ENCODE measurements at regions not wholly inside any gene's neighbourhood (a gene's known extent, or its start where the extent isn't known, plus 50 kb on each side); places are given as distances from the start of the nearest gene placed in this dataset.
A peak's percentile ranks its signal among the peaks of the same experiment; 100 is the strongest.
"Not testable (repeated sequence)": the region's sequence is repeated elsewhere in the genome, so short reads cannot be mapped to it uniquely, and the experiment has no call there.

DNA sequence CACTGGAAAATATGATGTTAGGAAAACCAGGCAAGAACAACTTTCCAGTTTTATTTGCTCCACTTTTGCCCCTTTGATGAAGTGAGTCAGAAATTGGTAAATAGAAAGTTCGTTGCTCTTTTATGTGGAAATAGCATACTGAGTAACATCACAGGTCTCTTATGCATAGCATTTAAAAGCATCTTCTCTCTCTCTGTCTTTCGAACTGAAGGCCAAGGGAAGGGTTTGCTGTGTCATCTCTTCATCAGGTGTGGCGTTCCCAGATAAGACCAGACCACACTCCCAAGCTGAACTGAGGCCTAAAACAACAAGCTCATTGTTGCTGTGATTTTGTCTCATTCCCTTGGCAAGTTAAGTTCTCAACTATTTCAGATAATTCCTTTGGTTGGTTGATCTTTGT is 131.8 kb upstream of the GRB10 start:
- no peak for DNase-seq

DNA sequence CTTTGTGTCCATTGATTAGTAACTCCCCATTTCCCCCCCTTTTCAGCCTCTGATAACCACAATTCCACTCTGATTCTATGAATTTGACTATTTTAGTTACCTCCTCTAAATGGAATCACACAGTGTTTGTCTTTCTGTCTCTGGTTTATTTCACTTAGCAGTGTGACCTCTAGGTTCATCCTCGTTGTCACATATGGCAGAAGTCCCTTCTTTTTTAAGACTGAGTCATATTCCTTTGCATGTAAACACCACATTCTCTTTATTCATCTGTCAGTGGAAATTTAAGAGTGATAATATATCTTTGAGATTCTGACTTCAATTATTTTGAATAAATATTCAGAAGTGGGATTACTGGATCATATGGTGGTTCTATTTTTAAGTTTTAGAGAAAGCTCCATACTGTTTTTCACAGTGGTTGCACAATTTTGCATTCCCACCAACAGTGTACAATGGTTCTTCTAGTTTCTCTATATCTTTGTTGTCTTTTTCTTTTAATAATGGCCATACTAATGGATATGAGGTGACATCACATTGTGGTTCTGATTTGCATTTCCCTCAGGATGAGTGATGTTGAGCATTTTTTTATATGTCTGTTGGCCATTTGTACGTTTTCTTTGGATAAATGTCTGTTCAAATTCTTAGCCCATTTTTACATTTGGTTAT is 126.1 kb upstream of the GRB10 start:
- no peak for DNase-seq

DNA sequence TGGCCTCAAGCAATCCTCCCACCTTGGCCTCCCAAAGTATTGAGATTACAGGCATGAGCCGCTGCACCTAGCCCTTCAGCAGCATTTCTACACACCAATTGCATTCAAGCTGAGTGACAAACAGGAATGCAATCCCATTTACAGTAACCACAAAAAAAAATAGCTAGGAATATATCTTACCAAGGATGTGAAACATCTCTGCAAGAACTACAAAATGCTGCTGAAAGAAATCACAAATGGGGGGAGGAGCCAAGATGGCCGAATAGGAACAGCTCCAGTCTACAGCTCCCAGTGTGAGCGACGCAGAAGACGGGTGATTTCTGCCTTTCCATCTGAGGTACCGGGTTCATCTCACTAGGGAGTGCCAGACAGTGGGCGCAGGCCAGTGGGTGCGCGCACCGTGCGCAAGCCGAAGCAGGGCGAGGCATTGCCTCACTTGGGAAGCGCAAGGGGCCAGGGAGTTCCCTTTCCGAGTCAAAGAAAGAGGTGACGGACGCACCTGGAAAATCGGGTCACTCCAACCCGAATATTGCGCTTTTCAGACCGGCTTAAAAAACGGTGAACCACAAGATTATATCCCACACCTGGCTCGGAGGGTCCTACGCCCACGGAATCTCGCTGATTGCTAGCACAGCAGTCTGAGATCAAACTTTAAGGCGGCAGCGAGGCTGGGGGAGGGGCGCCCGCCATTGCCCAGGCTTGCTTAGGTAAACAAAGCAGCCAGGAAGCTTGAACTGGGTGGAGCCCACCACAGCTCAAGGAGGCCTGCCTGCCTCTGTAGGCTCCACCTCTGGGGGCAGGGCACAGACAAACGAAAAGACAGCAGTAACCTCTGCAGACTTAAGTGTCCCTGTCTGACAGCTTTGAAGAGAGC is 116.1 kb upstream of the GRB10 start:
- DNase-seq, result not testable (repeated sequence)

DNA sequence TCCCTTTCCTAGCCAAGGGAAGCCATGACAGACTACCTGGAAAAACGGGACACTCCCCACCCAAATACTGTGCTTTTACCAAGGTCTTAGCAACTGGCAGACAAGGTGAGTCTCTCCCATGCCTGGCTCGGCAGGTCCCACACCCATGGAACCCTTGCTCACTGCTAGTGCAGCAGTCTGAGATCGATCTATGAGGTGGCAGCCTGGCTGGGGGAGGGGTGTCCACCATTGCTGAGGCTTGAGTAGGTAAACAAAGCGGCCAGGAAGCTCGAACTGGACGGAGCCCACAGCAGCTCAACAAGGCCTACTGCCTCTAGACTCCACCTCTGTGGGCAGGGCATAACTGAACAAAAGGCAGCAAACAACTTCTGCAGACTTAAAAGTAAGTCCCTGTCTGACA is 104.4 kb upstream of the GRB10 start:
- DNase-seq, result not testable (repeated sequence)

DNA sequence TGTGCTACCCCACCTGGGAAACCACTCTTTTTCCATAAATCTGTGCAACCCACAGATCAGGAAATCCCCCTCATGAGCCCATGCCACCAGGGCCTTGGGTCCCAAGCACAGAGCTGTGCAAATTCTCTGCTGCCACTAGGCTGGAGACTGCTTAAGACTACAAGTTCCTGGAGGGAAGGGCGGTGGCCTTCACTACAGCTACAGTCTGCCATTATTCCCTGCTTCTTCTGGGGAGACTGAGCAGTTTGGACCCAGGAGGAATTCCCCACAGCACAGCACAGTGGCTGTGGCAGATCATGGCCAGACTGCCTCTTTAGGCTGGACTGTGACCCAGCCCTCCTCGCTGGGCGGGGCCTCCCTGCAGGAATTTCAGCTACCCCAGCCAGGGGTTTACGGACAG is 89.7 kb upstream of the GRB10 start:
- no peak for DNase-seq

DNA sequence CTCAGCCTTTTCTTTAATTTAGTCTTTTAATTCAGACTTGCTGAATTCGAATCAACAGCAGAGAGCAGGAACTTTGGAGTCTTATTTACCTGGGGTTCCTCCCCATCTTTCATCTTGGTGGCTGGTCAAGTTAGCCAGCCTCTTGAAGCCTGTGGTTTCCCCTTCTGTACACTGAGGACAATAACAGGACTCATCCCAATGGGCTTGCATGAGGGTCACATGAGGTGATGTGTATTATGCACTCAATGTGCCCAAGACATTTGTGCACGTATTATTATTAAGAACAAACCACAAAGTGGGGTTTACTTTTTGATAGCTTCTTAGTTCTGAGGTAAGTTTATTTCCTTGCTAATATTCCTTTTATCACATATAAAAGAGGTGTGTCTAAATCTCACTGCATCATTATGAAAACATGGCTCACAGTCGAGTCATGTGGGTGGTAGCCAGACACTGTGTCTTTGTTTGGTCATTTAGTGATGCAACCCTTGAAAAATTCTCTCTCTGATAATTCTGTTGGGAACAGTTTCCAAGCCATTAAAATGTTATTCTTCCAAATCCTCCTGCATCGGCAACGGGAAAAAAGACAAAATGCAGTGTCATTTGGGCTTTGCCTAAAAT is 86.5 kb upstream of the GRB10 start:
- DNase-seq, result no peak

DNA sequence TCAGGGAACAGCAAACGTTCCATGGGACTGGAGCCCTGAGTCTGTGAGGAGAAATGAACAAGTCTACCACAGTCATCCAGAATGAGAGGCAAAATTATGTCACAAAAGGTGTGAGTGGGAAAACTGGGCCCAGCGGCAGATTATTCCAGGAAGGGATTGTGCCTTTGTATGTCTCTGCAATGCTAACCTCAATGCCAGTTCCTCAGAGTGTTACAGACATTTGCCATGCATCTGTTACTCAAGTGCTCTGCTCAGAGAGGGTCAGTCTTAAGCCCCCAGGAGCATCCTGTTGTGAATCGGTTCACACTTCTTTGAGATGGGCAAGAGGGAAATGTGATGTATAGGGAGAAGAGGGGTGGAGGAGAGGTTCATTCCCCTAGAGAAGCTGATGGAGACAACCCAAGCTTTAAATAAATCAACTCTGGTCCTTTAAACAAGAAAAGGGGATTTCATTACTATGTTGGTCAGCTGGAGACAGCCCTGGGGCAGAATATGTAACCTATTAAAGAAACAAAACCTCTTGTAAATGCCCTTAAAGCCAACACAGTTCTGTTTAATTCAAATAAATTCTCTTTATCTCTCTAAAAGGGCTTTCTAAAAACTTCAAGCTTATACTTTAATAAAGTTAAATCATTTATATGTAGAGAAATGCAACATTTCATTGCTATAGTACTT is 85.9 kb upstream of the GRB10 start:
- DNase-seq, result no peak

DNA sequence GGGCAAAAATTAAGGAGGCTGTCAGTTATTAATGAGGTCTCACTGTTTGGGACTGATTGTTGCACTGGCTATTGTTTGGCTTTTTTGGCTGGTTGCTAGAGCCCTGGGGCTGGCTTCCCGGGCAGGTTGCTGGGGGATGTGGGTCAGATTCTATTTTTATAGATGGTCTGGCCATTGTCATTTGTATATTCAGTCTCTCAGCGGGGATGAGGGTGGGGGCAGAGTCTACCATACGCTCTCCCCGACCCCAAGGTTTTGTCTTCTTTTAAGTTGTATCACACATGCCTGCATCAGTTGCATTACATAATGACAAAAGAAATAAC is 84.3 kb upstream of the GRB10 start:
- DNase-seq, result no peak

DNA sequence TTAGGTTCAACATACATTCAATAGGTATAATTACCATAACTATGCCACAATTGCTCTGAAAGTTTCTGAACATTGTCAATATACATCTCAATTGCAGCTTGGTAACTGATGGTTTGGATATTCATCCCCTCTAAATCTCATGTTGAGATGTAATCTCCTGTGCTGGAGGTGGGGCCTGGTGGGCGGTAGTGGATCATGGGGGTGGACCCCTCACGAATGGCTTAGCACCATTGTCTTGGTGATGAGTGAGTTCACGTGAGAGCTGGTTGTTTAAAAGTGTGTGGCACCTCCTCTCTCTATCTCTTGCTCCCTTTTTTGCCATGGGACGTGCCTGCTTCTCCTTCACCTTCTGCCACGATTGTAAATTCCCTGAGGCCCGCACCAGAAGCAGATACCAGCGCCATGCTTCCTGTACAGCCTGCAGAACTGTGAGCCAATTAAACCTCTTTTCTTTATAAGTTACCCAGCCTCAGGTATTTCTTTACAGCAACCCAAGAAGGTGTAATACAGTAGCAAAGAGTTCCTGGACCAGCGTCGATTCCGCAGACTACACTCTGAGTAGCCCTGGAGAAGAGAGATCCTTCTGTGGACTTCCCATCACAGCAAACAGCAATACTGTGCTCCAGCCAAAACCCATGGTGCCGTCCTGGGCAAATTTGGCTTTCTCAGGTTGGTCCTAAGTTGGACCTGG is 83.8 kb upstream of the GRB10 start:
- no peak for DNase-seq

DNA sequence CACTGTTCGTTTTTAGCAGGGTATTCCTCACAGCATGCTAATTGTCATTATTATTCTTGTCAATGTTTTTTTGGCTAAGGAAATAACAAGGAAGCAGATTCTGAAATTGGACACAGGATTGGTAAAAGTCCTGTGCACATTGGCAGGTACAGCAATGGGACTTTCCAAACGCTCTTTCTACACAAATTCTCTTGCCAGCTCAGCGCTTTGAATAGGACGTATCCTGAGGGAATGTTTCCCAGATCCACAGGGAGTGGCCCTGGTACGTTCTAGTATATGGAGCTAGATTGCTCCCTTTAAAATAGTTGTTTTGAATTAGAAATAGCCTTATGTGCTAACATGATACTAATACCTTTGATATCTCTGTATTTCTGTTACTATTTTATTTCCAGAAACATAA is 82.8 kb upstream of the GRB10 start:
- no peak for DNase-seq

DNA sequence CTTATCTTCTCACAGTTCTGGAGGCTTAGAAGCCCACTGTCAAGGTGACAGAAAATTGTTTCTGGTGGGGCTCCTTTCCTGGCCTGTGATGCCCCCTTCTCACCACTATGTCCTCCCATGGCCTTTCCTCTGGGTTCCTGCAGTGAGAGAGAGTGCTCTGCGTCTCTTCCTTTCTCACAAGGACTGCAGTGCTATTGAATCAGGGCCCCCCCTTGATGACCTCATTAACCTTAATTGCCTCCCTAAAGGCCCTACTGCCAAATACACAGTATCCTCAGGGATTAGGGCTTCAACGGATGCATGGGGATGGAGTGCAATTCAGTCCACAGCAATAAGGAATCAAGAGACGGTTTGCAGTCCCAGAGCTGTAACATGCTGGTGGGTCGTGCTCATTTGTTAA is 82.0 kb upstream of the GRB10 start:
- no peak for DNase-seq

DNA sequence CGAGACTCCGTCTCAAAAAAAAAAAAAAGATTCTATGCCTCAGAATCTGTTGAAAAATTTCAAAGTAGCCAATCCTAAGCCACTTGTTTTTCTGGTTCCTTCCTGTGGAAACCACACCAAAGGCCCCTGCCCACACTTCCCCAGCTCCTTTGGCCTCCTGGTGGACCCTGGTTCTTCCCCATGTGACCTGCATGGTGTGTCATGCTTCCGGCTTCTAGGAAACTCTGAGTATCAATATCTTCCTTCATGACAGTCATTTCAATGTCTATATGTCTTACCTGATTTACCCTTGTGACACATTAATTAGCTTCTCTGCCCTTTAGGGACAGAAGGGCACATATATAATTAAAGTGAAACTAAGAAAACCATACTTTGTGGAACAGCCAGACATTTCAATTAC is 80.4 kb upstream of the GRB10 start:
- peak in 1 of 2 donors; percentile 2 for DNase-seq

DNA sequence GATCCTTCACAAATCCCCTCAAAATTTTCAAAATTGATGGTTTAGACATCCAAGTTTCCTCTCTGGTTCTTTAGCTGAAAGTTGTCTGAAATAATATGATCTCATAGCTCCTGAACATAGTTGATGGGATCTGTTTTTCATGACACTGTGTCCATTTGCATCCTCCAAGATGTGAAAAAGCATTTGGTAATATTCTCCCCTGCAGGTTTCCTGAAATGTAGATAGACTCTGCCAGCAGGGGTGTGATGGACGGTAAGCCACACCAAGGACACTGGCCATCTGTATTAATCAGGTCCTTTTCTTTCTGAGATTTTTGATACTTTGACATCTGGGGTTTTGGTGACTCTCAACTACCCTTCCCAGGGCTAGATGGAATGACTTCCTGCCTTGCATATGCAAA is 79.6 kb upstream of the GRB10 start:
- no peak for DNase-seq

DNA sequence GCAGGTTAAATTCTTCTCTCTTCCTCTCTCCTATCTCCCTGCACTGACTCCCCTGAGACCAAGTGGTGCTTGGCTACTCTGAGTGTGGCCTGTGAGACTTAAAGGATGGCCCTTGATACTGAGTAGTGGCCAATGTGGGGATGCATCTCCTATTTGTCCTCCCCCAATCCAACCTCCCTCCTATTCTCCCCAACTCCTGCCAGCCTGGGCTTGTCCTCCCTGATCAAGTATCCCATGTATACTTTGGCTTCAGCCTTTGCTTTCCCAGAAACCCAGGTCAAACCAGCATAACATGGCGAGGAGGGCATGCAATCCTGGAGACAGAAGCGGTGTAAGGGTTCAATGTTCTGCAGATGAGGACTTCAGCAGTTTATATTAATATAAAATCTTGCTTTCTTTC is 77.9 kb upstream of the GRB10 start:
- no peak for DNase-seq

DNA sequence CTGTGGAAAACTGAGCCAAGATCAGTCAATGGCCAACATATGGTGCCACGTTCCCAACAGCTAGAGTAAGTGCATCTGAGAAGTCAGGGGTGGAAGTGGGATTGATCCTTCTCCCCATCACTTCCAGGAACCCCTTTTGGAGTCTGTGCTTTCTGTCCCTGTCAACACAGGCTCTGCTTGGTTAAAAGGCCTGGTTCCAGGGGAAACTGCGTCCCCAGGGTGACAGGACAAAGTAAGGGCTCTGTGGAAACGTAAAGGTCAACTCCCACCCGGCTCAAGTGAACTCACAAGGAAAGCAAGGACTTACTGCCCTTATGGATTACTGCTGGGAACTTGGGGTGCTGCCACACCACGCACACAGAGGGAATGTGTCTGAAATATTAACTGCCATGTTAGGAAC is 77.5 kb upstream of the GRB10 start:
- DNase-seq, result no peak

DNA sequence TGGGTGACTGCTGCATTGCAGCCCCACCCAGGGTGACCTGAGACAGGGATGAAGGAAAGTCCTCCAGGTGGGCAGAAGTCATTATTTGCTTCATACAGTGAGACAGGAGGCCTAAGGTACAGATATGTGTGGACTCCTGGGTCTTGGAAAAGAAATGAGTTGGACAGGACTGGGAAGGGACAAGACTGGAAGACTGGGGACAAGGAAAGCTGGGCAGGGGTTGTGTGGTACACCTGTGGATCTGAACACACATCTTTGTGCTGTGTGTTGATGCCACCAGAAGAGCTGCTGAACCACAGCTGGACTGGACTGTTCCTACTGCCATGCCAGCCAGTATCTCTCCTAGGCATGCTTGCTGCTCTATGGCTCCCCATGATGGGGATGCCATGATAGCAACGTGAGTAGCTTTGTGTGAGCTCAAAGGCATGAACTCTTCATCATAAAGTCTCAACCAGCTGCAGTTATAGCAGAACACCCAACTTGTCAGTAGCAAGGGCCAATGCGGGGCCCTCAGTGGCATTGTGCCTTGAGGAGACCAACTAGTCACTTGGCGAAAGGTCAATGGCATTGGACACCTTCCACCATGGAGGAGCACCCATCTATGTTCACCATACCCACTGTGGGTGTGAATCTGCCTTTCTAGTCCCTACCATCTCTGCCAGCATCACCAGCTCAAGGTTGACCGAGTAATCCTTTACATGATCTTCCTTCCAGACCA is 76.0 kb upstream of the GRB10 start:
- no peak for DNase-seq

DNA sequence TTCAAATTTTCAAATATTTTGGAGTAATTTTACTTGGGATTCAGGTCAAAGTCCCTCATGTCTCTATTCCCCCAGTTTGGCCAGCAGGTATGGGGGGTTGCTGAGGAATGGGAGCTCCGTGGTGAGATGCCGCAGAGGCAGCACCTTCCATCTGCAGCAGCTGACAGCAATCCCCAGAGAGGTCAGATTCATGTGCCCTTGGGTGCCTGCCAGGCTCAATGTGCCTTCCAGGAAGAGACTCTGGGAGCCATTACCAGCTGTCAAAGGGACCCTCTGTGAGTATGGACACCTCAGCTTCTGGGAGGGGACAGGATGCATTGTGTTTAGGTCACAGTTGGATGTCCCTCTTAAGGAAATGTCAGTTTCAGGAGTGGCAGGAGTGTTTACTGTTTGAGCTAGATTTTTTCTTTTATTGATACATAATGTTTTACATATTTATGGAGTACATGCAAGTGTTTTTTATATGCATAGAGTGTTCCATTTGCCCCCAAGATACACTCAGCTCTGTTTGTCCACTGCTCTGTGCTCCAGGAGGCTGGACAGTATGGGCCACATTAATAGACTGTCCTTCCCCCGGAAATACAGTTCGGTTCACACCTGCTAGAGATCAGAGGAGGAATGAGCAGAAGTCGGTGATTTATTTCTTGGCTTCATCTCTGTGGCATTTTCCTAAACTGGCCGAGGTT is 75.3 kb upstream of the GRB10 start:
- DNase-seq, result no peak

DNA sequence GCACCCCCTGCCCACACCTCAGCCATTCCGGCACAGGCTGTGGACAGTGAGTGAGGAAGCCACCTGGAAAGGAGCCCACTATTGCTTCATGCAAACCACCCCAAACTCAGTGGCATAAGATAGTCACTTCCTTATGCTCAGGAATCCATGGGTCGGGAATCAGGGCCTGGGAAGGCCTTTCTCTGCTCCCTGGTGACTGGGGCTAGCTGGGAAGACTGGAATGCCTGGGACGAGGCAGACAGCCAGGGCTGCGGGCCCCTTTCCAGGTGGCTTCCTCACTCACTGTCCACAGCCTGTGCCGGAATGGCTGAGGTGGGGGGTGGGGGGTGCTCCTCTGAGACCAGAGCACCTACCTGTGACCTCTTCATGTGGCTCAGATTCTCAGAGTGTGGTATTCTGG is 74.1 kb upstream of the GRB10 start:
- no peak for DNase-seq

DNA sequence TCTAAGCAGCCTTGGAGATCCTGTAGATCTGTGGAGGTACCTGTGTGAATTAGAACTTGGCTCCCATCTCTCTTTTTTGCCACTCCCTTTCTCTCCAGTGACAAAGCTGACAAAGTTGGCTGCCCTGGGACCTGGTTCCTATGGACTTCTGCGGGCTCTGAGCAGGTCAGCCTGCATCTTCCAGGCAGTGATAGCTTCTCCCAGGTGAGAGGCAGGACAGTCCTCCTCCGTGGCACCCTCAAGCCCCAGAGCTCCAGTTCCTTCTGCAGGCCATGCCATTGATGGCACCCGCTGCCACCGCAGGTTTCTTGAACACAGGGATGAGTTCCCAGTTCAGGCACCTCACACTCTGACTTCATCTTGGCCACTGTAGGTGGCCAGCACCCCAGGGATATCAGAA is 73.5 kb upstream of the GRB10 start:
- no peak for DNase-seq

DNA sequence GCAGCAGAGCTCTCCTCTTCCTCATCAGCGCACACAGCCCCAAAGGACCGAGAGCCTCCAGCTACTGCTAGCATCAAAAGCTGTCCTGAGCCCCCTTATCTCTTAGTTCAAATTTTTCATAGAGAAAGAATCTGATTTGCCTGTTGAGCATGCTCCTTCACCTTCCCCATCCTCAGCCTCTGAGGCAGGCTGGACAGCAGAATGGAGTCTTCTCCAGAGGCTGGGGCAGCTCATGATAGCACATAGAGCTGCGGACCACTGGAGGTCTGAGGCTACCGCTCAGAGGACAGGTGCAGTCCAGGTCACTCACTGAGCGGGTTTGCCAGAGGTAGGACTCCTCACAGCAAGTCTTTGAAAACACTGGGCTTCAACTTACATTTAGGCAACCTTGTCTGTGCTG is 72.8 kb upstream of the GRB10 start:
- no peak for DNase-seq

DNA sequence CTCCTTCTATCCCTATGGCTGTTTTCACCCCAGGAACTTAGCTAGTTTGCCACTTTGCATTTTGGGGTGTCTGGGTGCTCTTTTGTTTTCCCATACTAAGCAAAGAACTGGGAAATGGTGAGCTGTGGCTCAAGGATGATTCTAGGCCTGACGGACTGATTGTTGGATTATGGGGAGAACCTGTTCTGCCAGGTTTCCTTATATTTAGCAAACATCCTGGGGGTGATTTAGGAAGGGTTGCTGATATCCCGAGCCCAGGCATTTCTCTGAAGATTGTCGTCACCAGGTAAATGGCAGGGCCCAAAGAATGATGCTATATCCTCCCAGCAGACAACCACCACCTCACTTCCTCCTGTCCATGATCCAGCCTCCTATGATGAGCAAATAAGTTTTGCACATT is 72.1 kb upstream of the GRB10 start:
- no peak for DNase-seq

DNA sequence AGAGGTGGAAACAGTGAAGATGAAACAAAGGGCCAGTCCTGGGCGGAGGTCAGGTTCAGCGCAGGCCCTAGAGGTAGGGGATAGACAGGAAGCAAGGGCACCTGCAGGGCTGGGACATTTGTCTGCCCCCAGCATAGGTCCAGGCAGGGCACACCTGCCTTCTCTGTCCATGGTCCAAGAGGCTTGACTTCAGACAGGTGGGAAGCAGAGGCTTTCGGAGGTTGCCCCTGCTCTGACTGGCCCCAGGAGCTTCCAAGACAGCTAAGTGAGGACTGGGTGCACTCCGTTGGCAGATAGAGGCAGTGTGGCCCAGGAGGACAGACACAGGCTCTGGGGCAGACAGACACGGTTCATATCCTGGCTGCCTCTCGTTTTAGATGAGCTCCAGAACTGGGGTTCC is 71.6 kb upstream of the GRB10 start:
- no peak for DNase-seq
